Ishikawa (cell line): ENCODE measurements at regions not wholly inside any gene's neighbourhood (a gene's known extent, or its start where the extent isn't known, plus 50 kb on each side); places are given as distances from the start of the nearest gene placed in this dataset.

Source experiments
- CEBPB ChIP-seq: IDR thresholded peaks from 2 replicates; pipeline ENCODE4 v1.6.1; 2012
- CREB1 ChIP-seq: IDR thresholded peaks from 2 replicates; pipeline ENCODE4 v1.6.1; 2012; ENCODE audit warnings: low read depth
- EGR1 ChIP-seq: IDR thresholded peaks from 2 replicates; pipeline ENCODE4 v1.6.1; 2012
- EP300 ChIP-seq: IDR thresholded peaks from 2 replicates; pipeline ENCODE4 v1.6.1; 2012; ENCODE audit warnings: borderline replicate concordance
- FOXM1 ChIP-seq: IDR thresholded peaks from 2 replicates; pipeline ENCODE4 v1.6.1; 2012; ENCODE audit warnings: low read depth, borderline replicate concordance
- NFIC ChIP-seq: IDR thresholded peaks from 2 replicates; pipeline ENCODE4 v1.6.1; 2012
- RAD21 ChIP-seq: IDR thresholded peaks from 2 replicates; pipeline ENCODE4 v1.6.1; 2012; ENCODE audit warnings: low read depth
- TAF1 ChIP-seq: IDR thresholded peaks from 2 replicates; pipeline ENCODE4 v1.6.1; 2012; ENCODE audit warnings: low read depth, mild to moderate bottlenecking
- TCF12 ChIP-seq: IDR thresholded peaks from 2 replicates; pipeline ENCODE4 v1.6.1; 2012; ENCODE audit warnings: low read depth
- YY1 ChIP-seq: IDR thresholded peaks from 2 replicates; pipeline ENCODE4 v1.6.1; 2012; ENCODE audit warnings: low read depth
- ZBTB7A ChIP-seq: IDR thresholded peaks from 2 replicates; pipeline ENCODE4 v1.6.1; 2012; ENCODE audit warnings: low read depth
- TF ChIP-seq, protein P1 (sequence below): IDR thresholded peaks from 2 replicates; pipeline ENCODE4 v1.6.1; 2012; ENCODE audit warnings: low read depth, mild to moderate bottlenecking
- TF ChIP-seq, protein P2 (sequence below): IDR thresholded peaks from 2 replicates; pipeline ENCODE4 v1.6.1; 2012
- TF ChIP-seq, protein P3 (sequence below): IDR thresholded peaks from 2 replicates; pipeline ENCODE4 v1.6.1; 2012

DNA sequence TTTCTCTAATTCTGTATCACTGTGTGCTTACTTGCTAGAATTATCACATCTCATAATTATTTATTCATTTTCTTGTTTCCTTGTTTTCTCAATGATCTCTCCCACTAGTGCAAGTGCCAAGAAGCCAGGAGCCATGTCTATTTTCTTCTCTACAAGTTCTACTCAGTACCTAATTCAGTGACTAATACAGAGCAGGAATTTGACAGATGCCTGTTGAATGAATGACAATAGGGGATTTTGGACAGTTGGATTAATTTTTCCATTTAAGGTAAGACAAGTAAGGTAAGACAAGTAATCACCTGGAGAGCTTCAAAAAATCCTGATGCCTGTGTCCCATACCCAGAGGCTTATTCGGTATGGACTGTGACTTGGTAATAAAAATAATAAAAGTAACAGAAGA is 81.0 kb downstream of the EDN1 start:
- TF ChIP-seq, protein P1, sequence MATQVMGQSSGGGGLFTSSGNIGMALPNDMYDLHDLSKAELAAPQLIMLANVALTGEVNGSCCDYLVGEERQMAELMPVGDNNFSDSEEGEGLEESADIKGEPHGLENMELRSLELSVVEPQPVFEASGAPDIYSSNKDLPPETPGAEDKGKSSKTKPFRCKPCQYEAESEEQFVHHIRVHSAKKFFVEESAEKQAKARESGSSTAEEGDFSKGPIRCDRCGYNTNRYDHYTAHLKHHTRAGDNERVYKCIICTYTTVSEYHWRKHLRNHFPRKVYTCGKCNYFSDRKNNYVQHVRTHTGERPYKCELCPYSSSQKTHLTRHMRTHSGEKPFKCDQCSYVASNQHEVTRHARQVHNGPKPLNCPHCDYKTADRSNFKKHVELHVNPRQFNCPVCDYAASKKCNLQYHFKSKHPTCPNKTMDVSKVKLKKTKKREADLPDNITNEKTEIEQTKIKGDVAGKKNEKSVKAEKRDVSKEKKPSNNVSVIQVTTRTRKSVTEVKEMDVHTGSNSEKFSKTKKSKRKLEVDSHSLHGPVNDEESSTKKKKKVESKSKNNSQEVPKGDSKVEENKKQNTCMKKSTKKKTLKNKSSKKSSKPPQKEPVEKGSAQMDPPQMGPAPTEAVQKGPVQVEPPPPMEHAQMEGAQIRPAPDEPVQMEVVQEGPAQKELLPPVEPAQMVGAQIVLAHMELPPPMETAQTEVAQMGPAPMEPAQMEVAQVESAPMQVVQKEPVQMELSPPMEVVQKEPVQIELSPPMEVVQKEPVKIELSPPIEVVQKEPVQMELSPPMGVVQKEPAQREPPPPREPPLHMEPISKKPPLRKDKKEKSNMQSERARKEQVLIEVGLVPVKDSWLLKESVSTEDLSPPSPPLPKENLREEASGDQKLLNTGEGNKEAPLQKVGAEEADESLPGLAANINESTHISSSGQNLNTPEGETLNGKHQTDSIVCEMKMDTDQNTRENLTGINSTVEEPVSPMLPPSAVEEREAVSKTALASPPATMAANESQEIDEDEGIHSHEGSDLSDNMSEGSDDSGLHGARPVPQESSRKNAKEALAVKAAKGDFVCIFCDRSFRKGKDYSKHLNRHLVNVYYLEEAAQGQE = no peak
- no peak for TF ChIP-seq TCF12
- no peak for TF ChIP-seq CEBPB
- TF ChIP-seq RAD21 = no peak
- TF ChIP-seq EP300 = no peak
- no peak for TF ChIP-seq YY1
- no peak for TF ChIP-seq TAF1
- no peak for TF ChIP-seq FOXM1
- TF ChIP-seq EGR1 = no peak
- TF ChIP-seq ZBTB7A = no peak
- TF ChIP-seq NFIC = no peak
- TF ChIP-seq, protein P2, sequence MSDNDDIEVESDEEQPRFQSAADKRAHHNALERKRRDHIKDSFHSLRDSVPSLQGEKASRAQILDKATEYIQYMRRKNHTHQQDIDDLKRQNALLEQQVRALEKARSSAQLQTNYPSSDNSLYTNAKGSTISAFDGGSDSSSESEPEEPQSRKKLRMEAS = no peak
- TF ChIP-seq CREB1 = no peak
- TF ChIP-seq, protein P3, sequence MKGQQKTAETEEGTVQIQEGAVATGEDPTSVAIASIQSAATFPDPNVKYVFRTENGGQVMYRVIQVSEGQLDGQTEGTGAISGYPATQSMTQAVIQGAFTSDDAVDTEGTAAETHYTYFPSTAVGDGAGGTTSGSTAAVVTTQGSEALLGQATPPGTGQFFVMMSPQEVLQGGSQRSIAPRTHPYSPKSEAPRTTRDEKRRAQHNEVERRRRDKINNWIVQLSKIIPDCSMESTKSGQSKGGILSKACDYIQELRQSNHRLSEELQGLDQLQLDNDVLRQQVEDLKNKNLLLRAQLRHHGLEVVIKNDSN = no peak
